ENCODE measurements at regions not wholly inside any gene's neighbourhood (a gene's known extent, or its start where the extent isn't known, plus 50 kb on each side); places are given as distances from the start of the nearest gene placed in this dataset.

DNA sequence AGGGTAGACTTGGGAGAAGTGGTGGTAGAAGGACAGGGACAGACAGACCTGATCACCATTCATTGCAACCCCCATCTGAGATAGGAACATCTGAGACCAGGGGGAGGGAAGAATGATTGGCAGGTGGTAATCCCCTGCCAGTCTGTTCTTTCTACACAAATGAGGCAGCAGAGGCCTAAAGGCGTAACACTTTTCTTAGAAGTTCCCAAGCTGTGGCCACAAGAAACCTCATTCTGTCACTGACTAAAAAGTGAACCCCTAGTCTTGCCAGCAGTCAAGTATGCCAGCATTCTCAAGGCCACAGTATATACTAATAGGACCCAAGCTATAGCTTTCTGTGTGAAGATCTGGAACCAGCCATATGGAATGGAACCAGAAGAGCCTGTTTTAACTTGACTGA, 638.0 kb downstream of the KCNT2 start:
- no peak for DNase-seq (ENCODE audit: low read depth, low spot score)
- Histone ChIP-seq H3K9me3 (ENCODE audit: control insufficient read depth, insufficient read depth, low read length) (no peaks in the 10 kb centered on the region), H3K27ac (ENCODE audit: low read length) (no peak overlapping the region), H3K4me1 (ENCODE audit: control insufficient read depth, insufficient read depth, low read length) (no peaks in the 10 kb centered on the region), H3K27me3 (ENCODE audit: control insufficient read depth, insufficient read depth, low read length) (no peaks in the 10 kb centered on the region), H3K4me3 (ENCODE audit: low read length) (no peak overlapping the region), H3K36me3 (ENCODE audit: control insufficient read depth, insufficient read depth, low read length) (no peaks in the 10 kb centered on the region)
- no CpG with 5 or more reads among the region's 1 CpG for WGBS (ENCODE audit: insufficient coverage, insufficient read length)

DNA sequence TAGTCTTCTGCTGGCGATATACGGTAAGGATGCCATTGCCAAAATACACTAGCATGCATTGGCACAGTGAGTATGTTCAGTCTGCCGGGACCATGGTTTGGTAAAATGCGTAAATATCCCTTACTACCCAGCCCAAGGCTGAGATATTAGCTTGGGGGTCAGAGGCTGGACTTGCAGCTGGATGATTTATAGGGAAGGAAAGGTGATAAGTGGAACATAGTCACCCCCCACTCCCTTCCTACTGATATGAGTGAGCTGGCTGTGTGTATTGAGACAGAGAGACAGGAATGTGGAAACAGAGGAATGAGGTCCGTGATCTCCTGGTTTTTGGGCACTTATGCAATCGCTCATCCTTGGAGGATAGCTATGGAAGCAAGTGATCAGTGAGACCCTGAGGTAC, 642.8 kb downstream of the KCNT2 start:
- Histone ChIP-seq H3K27ac (ENCODE audit: low read length) (no peak overlapping the region), H3K27me3 (ENCODE audit: control insufficient read depth, insufficient read depth, low read length) (no peaks in the 10 kb centered on the region), H3K4me3 (ENCODE audit: low read length) (no peak overlapping the region), H3K4me1 (ENCODE audit: control insufficient read depth, insufficient read depth, low read length) (no peaks in the 10 kb centered on the region), H3K9me3 (ENCODE audit: control insufficient read depth, insufficient read depth, low read length) (no peaks in the 10 kb centered on the region), H3K36me3 (ENCODE audit: control insufficient read depth, insufficient read depth, low read length) (no peaks in the 10 kb centered on the region)
- DNase-seq (ENCODE audit: low read depth, low spot score), result no peak
- no CpG with 5 or more reads among the region's 6 CpGs for WGBS (ENCODE audit: insufficient coverage, insufficient read length)

DNA sequence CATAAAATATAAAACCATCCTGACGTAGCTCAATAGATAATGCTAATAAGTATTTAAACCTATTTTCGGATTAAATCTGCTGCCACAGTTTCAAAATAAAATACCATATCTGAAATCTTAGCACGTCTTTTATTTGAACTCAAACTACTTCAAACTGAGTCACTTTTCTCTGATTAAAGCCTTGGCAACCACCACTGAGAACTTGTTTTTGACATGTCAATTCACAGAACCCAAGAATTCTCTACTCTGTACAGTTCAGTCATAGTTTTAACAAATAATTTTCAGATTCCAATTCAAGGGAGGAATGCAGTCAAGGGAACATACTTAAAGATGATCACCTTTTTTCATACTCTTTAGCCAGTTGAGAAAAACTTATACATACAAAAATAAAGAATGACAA, 643.2 kb downstream of the KCNT2 start:
- Histone ChIP-seq H3K27ac (ENCODE audit: low read length) (no peak overlapping the region), H3K36me3 (ENCODE audit: control insufficient read depth, insufficient read depth, low read length) (no peaks in the 10 kb centered on the region), H3K9me3 (ENCODE audit: control insufficient read depth, insufficient read depth, low read length) (no peaks in the 10 kb centered on the region), H3K4me3 (ENCODE audit: low read length) (no peak overlapping the region), H3K4me1 (ENCODE audit: control insufficient read depth, insufficient read depth, low read length) (no peaks in the 10 kb centered on the region), H3K27me3 (ENCODE audit: control insufficient read depth, insufficient read depth, low read length) (no peaks in the 10 kb centered on the region)
- DNase-seq (ENCODE audit: low read depth, low spot score), result no peak
- no CpG with 5 or more reads among the region's 3 CpGs for WGBS (ENCODE audit: insufficient coverage, insufficient read length)

DNA sequence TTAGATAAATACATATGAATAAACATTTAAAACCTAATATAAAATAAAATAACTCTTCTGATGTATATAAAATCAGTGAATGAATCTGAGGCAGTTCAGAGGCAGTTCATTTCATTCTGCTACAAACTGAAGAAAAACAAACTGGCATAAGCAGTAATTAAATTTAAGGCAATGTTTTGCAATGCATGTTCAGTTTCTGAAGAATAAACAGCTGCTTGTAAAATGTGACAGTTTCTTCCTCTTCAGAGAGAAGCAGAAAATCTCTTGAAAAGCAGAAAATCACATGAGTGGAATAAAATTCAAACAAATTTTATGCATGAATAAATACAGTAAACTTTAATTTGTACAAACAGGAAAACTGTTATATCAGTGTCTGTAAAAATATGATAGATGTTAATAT, 643.7 kb downstream of the KCNT2 start:
- Histone ChIP-seq H3K9me3 (ENCODE audit: control insufficient read depth, insufficient read depth, low read length) (no peaks in the 10 kb centered on the region), H3K4me1 (ENCODE audit: control insufficient read depth, insufficient read depth, low read length) (no peaks in the 10 kb centered on the region), H3K36me3 (ENCODE audit: control insufficient read depth, insufficient read depth, low read length) (no peaks in the 10 kb centered on the region), H3K4me3 (ENCODE audit: low read length) (no peak overlapping the region), H3K27ac (ENCODE audit: low read length) (no peak overlapping the region), H3K27me3 (ENCODE audit: control insufficient read depth, insufficient read depth, low read length) (no peaks in the 10 kb centered on the region)
- no peak for DNase-seq (ENCODE audit: low read depth, low spot score)

DNA sequence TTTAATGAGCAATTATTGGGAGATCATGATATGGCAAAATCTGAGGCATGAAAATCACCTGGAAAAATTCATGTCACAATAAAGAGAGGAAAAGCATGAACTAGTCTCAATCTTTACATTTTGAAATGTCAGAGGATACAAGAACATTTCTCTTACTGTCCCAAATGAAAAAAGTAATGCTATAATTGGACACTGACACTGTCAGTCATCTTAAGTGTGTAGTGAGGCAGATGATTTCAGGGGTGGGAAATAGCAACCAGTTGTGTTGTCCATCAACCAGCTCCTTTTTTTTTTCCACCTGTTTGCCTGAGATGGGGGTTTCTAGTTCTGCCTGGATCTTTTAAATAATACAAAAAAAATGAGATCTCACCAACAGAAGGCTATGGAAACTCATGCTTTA, 646.2 kb downstream of the KCNT2 start:
- no peak for DNase-seq (ENCODE audit: low read depth, low spot score)
- Histone ChIP-seq H3K4me3 (ENCODE audit: low read length) (no peak overlapping the region), H3K4me1 (ENCODE audit: control insufficient read depth, insufficient read depth, low read length) (no peaks in the 10 kb centered on the region), H3K36me3 (ENCODE audit: control insufficient read depth, insufficient read depth, low read length) (no peaks in the 10 kb centered on the region), H3K27me3 (ENCODE audit: control insufficient read depth, insufficient read depth, low read length) (no peaks in the 10 kb centered on the region), H3K27ac (ENCODE audit: low read length) (no peak overlapping the region), H3K9me3 (ENCODE audit: control insufficient read depth, insufficient read depth, low read length) (no peaks in the 10 kb centered on the region)

DNA sequence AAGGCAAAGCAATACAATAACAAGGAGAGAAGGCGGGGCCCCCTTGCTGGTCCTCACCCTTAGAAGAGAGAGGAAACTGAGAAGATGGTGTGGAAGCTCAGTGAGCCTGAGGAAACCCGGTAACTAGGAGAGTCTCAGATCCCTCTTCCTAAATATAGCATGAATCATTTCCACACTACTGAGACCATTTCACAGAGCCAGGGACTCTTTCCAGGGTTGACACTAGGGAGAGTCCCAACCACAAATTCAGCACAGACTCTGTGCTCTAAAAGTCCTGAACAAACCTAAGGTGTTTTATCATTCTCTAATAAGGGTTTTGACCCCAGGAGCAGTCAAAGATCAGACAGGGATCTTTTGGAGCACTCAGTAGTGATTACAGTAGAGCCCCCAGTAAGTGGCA, 647.7 kb downstream of the KCNT2 start:
- Histone ChIP-seq H3K9me3 (ENCODE audit: control insufficient read depth, insufficient read depth, low read length) (no peaks in the 10 kb centered on the region), H3K4me1 (ENCODE audit: control insufficient read depth, insufficient read depth, low read length) (no peaks in the 10 kb centered on the region), H3K27ac (ENCODE audit: low read length) (no peak overlapping the region), H3K27me3 (ENCODE audit: control insufficient read depth, insufficient read depth, low read length) (no peaks in the 10 kb centered on the region), H3K36me3 (ENCODE audit: control insufficient read depth, insufficient read depth, low read length) (no peaks in the 10 kb centered on the region), H3K4me3 (ENCODE audit: low read length) (no peak overlapping the region)
- WGBS (ENCODE audit: insufficient coverage, insufficient read length), result no CpG with 5 or more reads among the region's 2 CpGs
- no peak for DNase-seq (ENCODE audit: low read depth, low spot score)

DNA sequence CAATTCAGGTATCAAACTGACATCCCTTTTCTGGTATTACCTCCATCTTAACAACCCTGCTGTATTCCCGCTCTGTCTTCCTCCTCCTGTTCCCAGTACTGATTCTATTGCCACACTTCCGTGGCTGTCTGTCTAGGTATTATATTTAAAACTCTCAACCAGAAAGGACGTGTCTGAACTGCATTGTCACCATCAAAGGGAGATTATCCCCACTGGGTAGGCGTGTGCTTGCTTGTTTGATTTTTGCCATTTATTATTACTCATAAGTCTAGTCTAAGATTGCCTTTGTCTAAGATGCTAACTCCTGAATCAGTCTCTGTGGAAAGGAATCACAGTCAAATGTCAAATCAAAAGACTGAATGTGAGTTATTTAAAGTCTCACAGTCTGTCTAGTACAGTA, 650.1 kb downstream of the KCNT2 start:
- H3K27me3 ChIP-seq (ENCODE audit: control insufficient read depth, insufficient read depth, low read length), result no peaks in the 10 kb centered on the region
- WGBS (ENCODE audit: insufficient coverage, insufficient read length), result no CpG with 5 or more reads among the region's 4 CpGs
- no peak overlapping the region for H3K4me3 ChIP-seq (ENCODE audit: low read length)
- H3K36me3 ChIP-seq (ENCODE audit: control insufficient read depth, insufficient read depth, low read length), result no peaks in the 10 kb centered on the region
- H3K27ac ChIP-seq (ENCODE audit: low read length), result no peak overlapping the region
- H3K9me3 ChIP-seq (ENCODE audit: control insufficient read depth, insufficient read depth, low read length), result no peaks in the 10 kb centered on the region
- no peaks in the 10 kb centered on the region for H3K4me1 ChIP-seq (ENCODE audit: control insufficient read depth, insufficient read depth, low read length)
- no peak for DNase-seq (ENCODE audit: low read depth, low spot score)

DNA sequence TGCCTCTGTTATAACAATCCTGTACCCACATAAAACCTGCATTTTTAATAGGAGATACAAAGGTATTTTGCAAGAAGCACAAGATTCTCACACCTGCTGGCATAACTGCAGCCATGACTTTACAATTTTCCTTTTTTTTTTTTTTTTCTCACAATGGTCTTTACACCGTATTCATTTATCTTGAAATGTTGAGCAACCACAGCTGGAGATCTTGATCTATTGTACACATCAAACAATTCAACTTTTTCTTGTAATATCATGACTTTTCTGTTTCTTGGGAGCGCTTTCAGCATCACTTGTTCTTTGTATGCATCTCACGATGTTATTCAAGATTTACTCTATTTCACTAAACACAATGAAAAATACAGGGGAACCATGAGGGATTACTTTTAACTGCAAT, 651.4 kb downstream of the KCNT2 start:
- Histone ChIP-seq H3K27ac (ENCODE audit: low read length) (no peak overlapping the region), H3K27me3 (ENCODE audit: control insufficient read depth, insufficient read depth, low read length) (no peaks in the 10 kb centered on the region), H3K4me3 (ENCODE audit: low read length) (no peak overlapping the region), H3K9me3 (ENCODE audit: control insufficient read depth, insufficient read depth, low read length) (no peaks in the 10 kb centered on the region), H3K4me1 (ENCODE audit: control insufficient read depth, insufficient read depth, low read length) (no peaks in the 10 kb centered on the region), H3K36me3 (ENCODE audit: control insufficient read depth, insufficient read depth, low read length) (no peaks in the 10 kb centered on the region)
- no peak for DNase-seq (ENCODE audit: low read depth, low spot score)
- WGBS (ENCODE audit: insufficient coverage, insufficient read length), result no CpG with 5 or more reads among the region's 3 CpGs

DNA sequence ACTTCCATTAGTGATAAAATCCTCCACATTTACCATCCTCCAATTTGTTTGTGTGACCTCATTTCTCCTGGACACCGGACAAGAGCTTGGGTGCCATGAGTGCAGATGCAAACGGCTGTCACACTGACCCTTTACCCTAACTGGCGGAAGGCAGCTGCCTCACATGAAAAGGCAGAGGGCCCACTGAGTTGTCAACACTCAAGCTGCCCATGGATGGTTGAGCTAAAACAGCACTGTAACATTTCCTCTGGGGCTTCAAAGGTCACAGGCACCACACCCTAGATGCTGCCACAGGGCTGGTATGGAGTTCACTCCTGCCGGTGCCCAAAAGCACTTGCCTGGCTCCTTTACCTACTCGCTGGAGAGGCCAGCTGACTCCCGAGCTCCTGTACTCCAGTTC, 653.4 kb downstream of the KCNT2 start:
- Histone ChIP-seq H3K4me1 (ENCODE audit: control insufficient read depth, insufficient read depth, low read length) (no peaks in the 10 kb centered on the region), H3K27ac (ENCODE audit: low read length) (no peak overlapping the region), H3K9me3 (ENCODE audit: control insufficient read depth, insufficient read depth, low read length) (no peaks in the 10 kb centered on the region), H3K27me3 (ENCODE audit: control insufficient read depth, insufficient read depth, low read length) (no peaks in the 10 kb centered on the region), H3K36me3 (ENCODE audit: control insufficient read depth, insufficient read depth, low read length) (no peaks in the 10 kb centered on the region), H3K4me3 (ENCODE audit: low read length) (no peak overlapping the region)
- no peak for DNase-seq (ENCODE audit: low read depth, low spot score)
- WGBS (ENCODE audit: insufficient coverage, insufficient read length), result no CpG with 5 or more reads among the region's 6 CpGs

DNA sequence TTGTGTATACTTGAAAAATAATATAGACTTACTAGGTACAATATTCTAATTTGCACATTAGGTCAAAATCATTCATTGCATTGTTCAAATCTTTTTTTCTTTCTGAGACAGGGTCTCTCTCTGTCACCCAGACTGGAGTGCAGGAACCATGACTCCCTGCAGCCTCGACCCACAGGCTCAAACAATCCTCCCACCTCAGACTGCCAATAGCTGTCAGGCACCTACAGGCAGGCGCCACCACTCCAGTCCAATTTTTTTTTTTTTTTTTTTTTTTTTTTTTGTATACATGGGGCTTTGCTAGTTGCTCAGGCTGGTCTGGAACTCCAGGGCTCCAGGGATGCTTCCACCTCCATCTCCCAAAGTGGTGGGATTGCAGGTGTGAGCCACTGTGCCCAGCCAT, 656.9 kb downstream of the KCNT2 start:
- no peak for DNase-seq (ENCODE audit: low read depth, low spot score)
- no peak overlapping the region for H3K4me3 ChIP-seq (ENCODE audit: low read length)
- no CpG with 5 or more reads among the region's 2 CpGs for WGBS (ENCODE audit: insufficient coverage, insufficient read length)

DNA sequence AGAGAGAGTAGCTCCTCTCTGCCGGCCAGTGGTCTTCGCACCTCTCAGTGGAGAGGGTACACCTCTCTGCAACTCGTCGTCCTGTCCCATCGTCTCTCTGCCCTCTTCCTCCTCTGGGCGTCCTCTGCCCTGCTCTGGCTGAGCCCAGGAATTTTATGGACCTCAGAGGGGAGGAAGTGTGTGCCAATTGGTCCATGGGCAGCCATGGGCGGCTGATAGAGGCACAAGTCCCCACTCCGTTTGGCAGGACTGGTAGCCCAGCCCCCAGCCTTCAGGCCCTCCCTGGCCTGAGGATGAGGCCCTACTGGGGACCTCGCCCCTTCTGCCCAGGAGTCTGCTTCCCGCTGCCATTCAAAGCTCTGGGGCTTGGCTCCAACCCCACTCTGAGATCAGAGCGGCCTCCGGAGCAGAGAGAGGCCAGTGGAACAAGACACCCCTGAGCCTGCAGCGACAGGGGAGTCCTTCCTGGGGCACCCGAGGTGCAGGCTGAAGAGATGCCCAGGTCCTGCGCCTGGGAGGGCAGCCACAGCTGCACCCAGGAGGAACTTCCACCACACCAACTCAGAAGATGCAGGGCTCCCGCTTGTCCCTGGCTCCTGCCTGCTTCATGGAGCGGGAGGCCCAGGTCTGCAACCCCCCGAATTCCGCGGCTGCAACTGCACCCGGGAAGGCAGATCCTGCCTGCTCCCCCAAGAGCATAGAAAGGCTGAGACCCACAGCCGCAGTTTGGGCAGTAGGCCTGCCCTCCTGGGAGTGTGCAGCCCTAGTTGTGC, 659.9 kb downstream of the KCNT2 start:
- no peak overlapping the region for H3K4me3 ChIP-seq (ENCODE audit: low read length)
- WGBS (ENCODE audit: insufficient coverage, insufficient read length), result no CpG with 5 or more reads among the region's 22 CpGs
- no peak for DNase-seq (ENCODE audit: low read depth, low spot score)

More for the DNA sequence above, 656.9 kb downstream of the KCNT2 start:
- H3K4me1 ChIP-seq (ENCODE audit: control insufficient read depth, insufficient read depth, low read length), result no peaks in the 10 kb centered on the region
- no peak overlapping the region for H3K27ac ChIP-seq (ENCODE audit: low read length)
- H3K27me3 ChIP-seq (ENCODE audit: control insufficient read depth, insufficient read depth, low read length), result no peaks in the 10 kb centered on the region
- H3K36me3 ChIP-seq (ENCODE audit: control insufficient read depth, insufficient read depth, low read length), result no peaks in the 10 kb centered on the region
- H3K9me3 ChIP-seq (ENCODE audit: control insufficient read depth, insufficient read depth, low read length), result no peaks in the 10 kb centered on the region

More for the DNA sequence above, 659.9 kb downstream of the KCNT2 start:
- Histone ChIP-seq H3K27ac (ENCODE audit: low read length) (no peak overlapping the region), H3K36me3 (ENCODE audit: control insufficient read depth, insufficient read depth, low read length) (no peaks in the 10 kb centered on the region), H3K27me3 (ENCODE audit: control insufficient read depth, insufficient read depth, low read length) (no peaks in the 10 kb centered on the region), H3K4me1 (ENCODE audit: control insufficient read depth, insufficient read depth, low read length) (no peaks in the 10 kb centered on the region), H3K9me3 (ENCODE audit: control insufficient read depth, insufficient read depth, low read length) (no peaks in the 10 kb centered on the region)

Data from iPS DF 6.9 (cell line).